GM12874 (cell line): ENCODE measurements at regions not wholly inside any gene's neighbourhood (a gene's known extent, or its start where the extent isn't known, plus 50 kb on each side); places are given as distances from the start of the nearest gene placed in this dataset.

ENCODE experiments used
- CTCF ChIP-seq: IDR thresholded peaks from 2 replicates; pipeline ENCODE4 v1.5.1; 2011; ENCODE audit warnings: low read depth, mild to moderate bottlenecking, control low read depth, low read length, moderate library complexity; ENCODE audit not compliant: insufficient read depth

GRCh38 chr18:41058351-41059125 is 896.5 kb upstream of the PIK3C3 start:
- no peak for TF ChIP-seq CTCF

GRCh38 chr18:41052625-41053024 is 902.4 kb upstream of the PIK3C3 start:
- TF ChIP-seq CTCF = no peak

- TF ChIP-seq CTCF = no peak
These were observed 911.2 kb upstream of the PIK3C3 start for GRCh38 chr18:41043876-41044275.

GRCh38 chr18:41042866-41043265 is 912.2 kb upstream of the PIK3C3 start:
- no peak for TF ChIP-seq CTCF

- TF ChIP-seq CTCF = no peak
These were observed 917.0 kb upstream of the PIK3C3 start for GRCh38 chr18:41038071-41038470.

GRCh38 chr18:41036346-41036745 is 918.7 kb upstream of the PIK3C3 start:
- TF ChIP-seq CTCF = no peak

GRCh38 chr18:41034413-41034812 is 920.6 kb upstream of the PIK3C3 start:
- TF ChIP-seq CTCF = no peak
